Prostate gland (tissue), 2 donors: ENCODE measurements at regions not wholly inside any gene's neighbourhood (a gene's known extent, or its start where the extent isn't known, plus 50 kb on each side); places are given as distances from the start of the nearest gene placed in this dataset.

Experiments used
- DNase-seq: peaks from one replicate; pipeline ENCODE4 v3.0.0-alpha.2; 2019; ENCODE audit warnings: low spot score
- H3K27ac ChIP-seq, 2 donors: fragments of 200-600 bp; sonication (generic); 2 replicates each; pipeline ENCODE4 v1.5.1; 2017 to 2019
- H3K27me3 ChIP-seq: fragments of 200-600 bp; sonication (generic); replicated peaks from 2 replicates; pipeline ENCODE4 v1.5.1; 2019; ENCODE audit not compliant: insufficient read depth
- H3K36me3 ChIP-seq, 2 donors: fragments of 200-600 bp; sonication (generic); 1 replicate in 1 of 2; 2 replicates in 1 of 2; pipeline versions ENCODE4 v1.5.1 to v1.8.1; 2017 to 2019
- H3K4me1 ChIP-seq: fragments of 200-600 bp; sonication (generic); replicated peaks from 2 replicates; pipeline ENCODE4 v1.5.1; 2019
- H3K4me3 ChIP-seq, 2 donors: fragments of 200-600 bp; sonication (generic); 2 replicates each; pipeline ENCODE4 v1.5.1; 2017 to 2019
- H3K9me3 ChIP-seq: fragments of 200-600 bp; sonication (generic); 2 replicates; pipeline ENCODE4 v1.5.1; 2017
- POLR2A ChIP-seq: fragments of 450-650 bp; IDR thresholded peaks from one replicate; pipeline ENCODE4 v1.6.1; 2016; ENCODE audit warnings: antibody characterized with exemption, mild to moderate bottlenecking
- POLR2AphosphoS5 ChIP-seq: sonication (generic); formaldehyde crosslinking; IDR thresholded peaks from one replicate; pipeline ENCODE4 v1.6.1; 2017; ENCODE audit warnings: antibody characterized with exemption
- WGBS: methylation state at CpG from one replicate; pipeline ENCODE4 v1.1.5; 2018; 5-methylcytosine and 5-hydroxymethylcytosine counted together
- intact Hi-C: fragments of 100-400 bp; cut with DNase I; formaldehyde crosslinking; loops from one replicate; pipeline ENCODE4 v1.14.2; 2022
- TF ChIP-seq, protein P1 (sequence below), 4 experiments: fragments of 200-600 bp in 2 of 4; fragments of 450-650 bp in 2 of 4; sonication (generic) in 2 of 4; IDR thresholded peaks; 1 replicate in 3 of 4; 2 replicates in 1 of 4; pipeline ENCODE4 v1.5.1; 2016 to 2019; ENCODE audit warnings: antibody characterized with exemption in 4 of 4, mild to moderate bottlenecking in 2 of 4, moderate library complexity in 2 of 4

GRCh38 chr16:49089039-49089438 is 192.6 kb downstream of the CBLN1 start:
- TF ChIP-seq POLR2AphosphoS5 (no peak), POLR2A (no peak)
- TF ChIP-seq, protein P1, sequence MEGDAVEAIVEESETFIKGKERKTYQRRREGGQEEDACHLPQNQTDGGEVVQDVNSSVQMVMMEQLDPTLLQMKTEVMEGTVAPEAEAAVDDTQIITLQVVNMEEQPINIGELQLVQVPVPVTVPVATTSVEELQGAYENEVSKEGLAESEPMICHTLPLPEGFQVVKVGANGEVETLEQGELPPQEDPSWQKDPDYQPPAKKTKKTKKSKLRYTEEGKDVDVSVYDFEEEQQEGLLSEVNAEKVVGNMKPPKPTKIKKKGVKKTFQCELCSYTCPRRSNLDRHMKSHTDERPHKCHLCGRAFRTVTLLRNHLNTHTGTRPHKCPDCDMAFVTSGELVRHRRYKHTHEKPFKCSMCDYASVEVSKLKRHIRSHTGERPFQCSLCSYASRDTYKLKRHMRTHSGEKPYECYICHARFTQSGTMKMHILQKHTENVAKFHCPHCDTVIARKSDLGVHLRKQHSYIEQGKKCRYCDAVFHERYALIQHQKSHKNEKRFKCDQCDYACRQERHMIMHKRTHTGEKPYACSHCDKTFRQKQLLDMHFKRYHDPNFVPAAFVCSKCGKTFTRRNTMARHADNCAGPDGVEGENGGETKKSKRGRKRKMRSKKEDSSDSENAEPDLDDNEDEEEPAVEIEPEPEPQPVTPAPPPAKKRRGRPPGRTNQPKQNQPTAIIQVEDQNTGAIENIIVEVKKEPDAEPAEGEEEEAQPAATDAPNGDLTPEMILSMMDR (IDR thresholded peaks at IDR 0.05) = no peak
- WGBS = 78% methylated on average over 4 of the region's 4 CpGs
- H3K36me3 ChIP-seq = no peaks in the 10 kb centered on the region
- no peak overlapping the region for H3K4me3 ChIP-seq
- intact Hi-C loops = no loop called here
- no peaks in the 10 kb centered on the region for H3K9me3 ChIP-seq
- DNase-seq = no peak
- H3K27ac ChIP-seq = no peak overlapping the region
- H3K27me3 ChIP-seq = no peaks in the 10 kb centered on the region
- H3K4me1 ChIP-seq = no peaks in the 10 kb centered on the region

DNA sequence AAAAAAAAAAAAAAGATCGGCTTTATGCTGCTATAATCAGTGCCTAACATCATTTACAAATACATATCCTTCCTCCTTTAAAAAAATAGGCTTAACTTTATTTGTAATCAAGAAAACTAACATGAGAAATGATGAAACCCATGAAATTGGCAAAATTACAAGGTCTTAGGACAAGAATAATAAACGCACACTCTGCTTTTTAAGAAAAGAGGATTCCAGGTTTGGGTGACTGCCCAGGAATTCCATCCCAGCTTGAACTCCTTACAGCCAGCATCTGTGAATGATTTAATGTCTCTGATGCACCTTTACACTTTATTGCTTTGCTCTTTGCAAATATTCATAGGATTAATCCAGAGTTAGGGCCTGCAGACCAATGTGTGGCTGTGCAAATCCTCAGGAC is 196.0 kb downstream of the CBLN1 start:
- TF ChIP-seq, protein P1 (IDR thresholded peaks at IDR 0.05) = no peak
- no peak for TF ChIP-seq POLR2A
- TF ChIP-seq POLR2AphosphoS5 = no peak
- intact Hi-C loops = no loop called here
- Histone ChIP-seq H3K9me3 (no peaks in the 10 kb centered on the region), H3K4me3 (no peak overlapping the region), H3K27ac (no peak overlapping the region), H3K4me1 (no peaks in the 10 kb centered on the region), H3K27me3 (no peaks in the 10 kb centered on the region), H3K36me3 (no peaks in the 10 kb centered on the region)
- WGBS = 27% methylated on average over 2 of the region's 2 CpGs
- DNase-seq = no peak

DNA sequence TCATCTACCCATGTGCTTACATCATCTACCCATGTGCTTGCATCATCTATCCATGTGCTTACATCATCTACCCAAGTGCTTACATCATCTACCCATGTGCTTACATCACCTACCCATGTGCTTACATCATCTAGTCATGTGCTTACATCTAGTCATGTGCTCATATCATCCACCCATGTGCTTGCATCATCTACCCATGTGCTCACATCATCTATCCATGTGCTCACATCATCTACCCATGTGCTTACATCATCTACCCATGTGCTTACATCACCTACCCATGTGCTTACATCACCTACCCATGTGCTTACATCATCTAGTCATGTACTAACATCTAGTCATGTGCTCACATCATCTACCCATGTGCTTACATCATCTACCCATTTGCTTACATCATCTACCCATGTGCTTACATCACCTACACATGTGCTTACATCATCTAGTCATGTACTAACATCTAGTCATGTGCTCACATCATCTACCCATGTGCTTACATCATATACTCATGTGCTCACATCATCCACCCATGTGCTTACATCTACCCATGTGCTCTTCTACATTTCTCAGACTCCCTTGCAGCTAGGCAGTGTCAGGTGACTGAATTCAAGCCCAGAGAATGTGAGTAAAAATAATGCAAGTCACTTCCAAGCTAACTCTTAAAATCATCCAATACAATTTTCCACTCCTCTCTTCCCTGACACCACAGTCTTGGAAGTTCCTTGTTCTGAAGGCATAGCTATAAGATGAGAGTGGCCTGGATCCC is 196.8 kb downstream of the CBLN1 start:
- DNase-seq = no peak

GRCh38 chr16:49081554-49081953 is 200.1 kb downstream of the CBLN1 start:
- no peaks in the 10 kb centered on the region for H3K27me3 ChIP-seq
- H3K9me3 ChIP-seq = no peaks in the 10 kb centered on the region
- no peak overlapping the region for H3K27ac ChIP-seq
- intact Hi-C loops = no loop called here
- DNase-seq = no peak
- WGBS = 51% methylated on average over 3 of the region's 3 CpGs
- TF ChIP-seq, protein P1 (IDR thresholded peaks at IDR 0.05) = no peak
- TF ChIP-seq POLR2A (no peak), POLR2AphosphoS5 (no peak)
- H3K4me1 ChIP-seq = no peaks in the 10 kb centered on the region
- no peaks in the 10 kb centered on the region for H3K36me3 ChIP-seq
- H3K4me3 ChIP-seq = no peak overlapping the region

More for the DNA sequence above, 196.8 kb downstream of the CBLN1 start:
- H3K27me3 ChIP-seq = no peaks in the 10 kb centered on the region
- H3K4me3 ChIP-seq = no peak overlapping the region
- TF ChIP-seq, protein P1 (IDR thresholded peaks at IDR 0.05) = no peak
- TF ChIP-seq POLR2A (no peak), POLR2AphosphoS5 (no peak)
- no peaks in the 10 kb centered on the region for H3K36me3 ChIP-seq
- no peak overlapping the region for H3K27ac ChIP-seq
- no peaks in the 10 kb centered on the region for H3K4me1 ChIP-seq
- no peaks in the 10 kb centered on the region for H3K9me3 ChIP-seq
- intact Hi-C loops = no loop called here

DNA sequence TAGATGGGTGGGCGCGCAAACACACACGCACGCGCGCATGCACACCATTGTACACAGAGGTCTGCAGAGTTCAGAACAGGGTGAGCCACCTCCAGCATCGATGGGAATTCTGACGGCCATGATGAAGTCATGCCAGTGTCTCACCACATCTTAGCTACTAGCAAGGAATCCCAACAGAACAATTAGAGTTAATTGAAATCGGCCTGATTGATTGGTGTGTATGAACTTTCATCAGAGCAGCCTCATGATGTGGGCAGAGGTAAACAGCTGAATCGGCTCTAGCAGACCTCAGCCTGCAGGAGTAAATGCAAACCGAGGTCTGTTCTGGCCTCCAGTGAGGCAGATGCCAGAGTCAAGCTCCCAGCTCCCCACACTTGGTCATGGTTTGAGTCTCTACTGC is 200.6 kb downstream of the CBLN1 start:
- 90% methylated on average over 11 of the region's 11 CpGs for WGBS
- Histone ChIP-seq H3K4me3 (no peak overlapping the region), H3K4me1 (no peaks in the 10 kb centered on the region), H3K36me3 (no peaks in the 10 kb centered on the region), H3K27ac (no peak overlapping the region), H3K9me3 (no peaks in the 10 kb centered on the region), H3K27me3 (no peaks in the 10 kb centered on the region)
- intact Hi-C loops = no loop called here
- TF ChIP-seq POLR2AphosphoS5 = no peak
- TF ChIP-seq, protein P1 (IDR thresholded peaks at IDR 0.05) = no peak
- no peak for TF ChIP-seq POLR2A
- DNase-seq = no peak
